Inflammatory macrophage treated with lipopolysaccharide for 1 hour (primary cell): ENCODE measurements at regions not wholly inside any gene's neighbourhood (a gene's known extent, or its start where the extent isn't known, plus 50 kb on each side); places are given as distances from the start of the nearest gene placed in this dataset.
"Not testable (repeated sequence)": the region's sequence is repeated elsewhere in the genome, so short reads cannot be mapped to it uniquely, and the experiment has no call there.

Source experiments
- DNase-seq, 2 donors: peaks; one replicate each; pipeline ENCODE4 v3.0.0-alpha.2; 2020 to 2022

GRCh38 chr2:91742973-91743490 lies 3051.6 kb downstream of the RPIA start:
- not testable (repeated sequence) for DNase-seq

- DNase-seq = not testable (repeated sequence)
These were observed 3052.4 kb downstream of the RPIA start for GRCh38 chr2:91743910-91744309.

GRCh38 chr2:91744700-91745141 lies 3053.2 kb downstream of the RPIA start:
- DNase-seq = not testable (repeated sequence)

GRCh38 chr2:91748902-91749301 lies 3057.4 kb downstream of the RPIA start:
- DNase-seq = no peak

- peak; percentile 22 to 42 for DNase-seq
These were observed 3058.2 kb downstream of the RPIA start for GRCh38 chr2:91749665-91750064.

- not testable (repeated sequence) for DNase-seq
These were observed 3068.0 kb downstream of the RPIA start for GRCh38 chr2:91759361-91759941.

- DNase-seq = not testable (repeated sequence)
These were observed 3069.2 kb downstream of the RPIA start for GRCh38 chr2:91760672-91761071.

GRCh38 chr2:91762312-91762711 lies 3070.8 kb downstream of the RPIA start:
- not testable (repeated sequence) for DNase-seq

GRCh38 chr2:91763710-91764109 lies 3072.2 kb downstream of the RPIA start:
- not testable (repeated sequence) for DNase-seq

- not testable (repeated sequence) for DNase-seq
These were observed 3073.1 kb downstream of the RPIA start for GRCh38 chr2:91764581-91765002.

GRCh38 chr2:91765018-91765754 lies 3073.7 kb downstream of the RPIA start:
- DNase-seq = not testable (repeated sequence)

- peak; percentile 63 to 82 for DNase-seq
These were observed 3075.0 kb downstream of the RPIA start for GRCh38 chr2:91766349-91767048.

GRCh38 chr2:91768301-91768700 lies 3076.8 kb downstream of the RPIA start:
- not testable (repeated sequence) for DNase-seq

- not testable (repeated sequence) for DNase-seq
These were observed 3077.5 kb downstream of the RPIA start for GRCh38 chr2:91768997-91769396.

- not testable (repeated sequence) for DNase-seq
These were observed 3078.6 kb downstream of the RPIA start for GRCh38 chr2:91770046-91770575.

- not testable (repeated sequence) for DNase-seq
These were observed 3080.1 kb downstream of the RPIA start for GRCh38 chr2:91771604-91772003.

- DNase-seq = peak; percentile 24 to 46
These were observed 3080.9 kb downstream of the RPIA start for GRCh38 chr2:91772240-91772937.

GRCh38 chr2:91773810-91774209 lies 3082.3 kb downstream of the RPIA start:
- DNase-seq = not testable (repeated sequence)

- not testable (repeated sequence) for DNase-seq
These were observed 3083.7 kb downstream of the RPIA start for GRCh38 chr2:91775193-91775592.

- DNase-seq = not testable (repeated sequence)
These were observed 3088.9 kb downstream of the RPIA start for GRCh38 chr2:91780324-91780723.

- not testable (repeated sequence) for DNase-seq
These were observed 3061.8 kb upstream of the TEKT4 start for GRCh38 chr2:91809391-91809790.
